Ureter (tissue), 1 donor: ENCODE measurements at regions not wholly inside any gene's neighbourhood (a gene's known extent, or its start where the extent isn't known, plus 50 kb on each side); places are given as distances from the start of the nearest gene placed in this dataset.

Experiments
- DNase-seq: peaks from one replicate; pipeline ENCODE4 v3.0.0-alpha.2; 2020; ENCODE audit warnings: low spot score
- donor health status: DM: yes; HTN: yes; CAD: no.

GRCh38 chr18:10279905-10280644, 174.4 kb upstream of the APCDD1 start:
- DNase-seq: no peak

- no peak for DNase-seq
Observed at GRCh38 chr18:10284540-10285282, 169.7 kb upstream of the APCDD1 start.

- DNase-seq: no peak
Observed at GRCh38 chr18:10285283-10285640, 169.2 kb upstream of the APCDD1 start.

GRCh38 chr18:10286580-10287150, 167.8 kb upstream of the APCDD1 start:
- DNase-seq: no peak

- no peak for DNase-seq
Observed at GRCh38 chr18:10289251-10289650, 165.2 kb upstream of the APCDD1 start.

- no peak for DNase-seq
Observed at GRCh38 chr18:10289951-10290637, 164.3 kb upstream of the APCDD1 start.

- no peak for DNase-seq
Observed at GRCh38 chr18:10290638-10291235, 163.7 kb upstream of the APCDD1 start.

- no peak for DNase-seq
Observed at GRCh38 chr18:10291568-10291981, 162.9 kb upstream of the APCDD1 start.

GRCh38 chr18:10293966-10294365, 160.5 kb upstream of the APCDD1 start:
- no peak for DNase-seq

- DNase-seq: no peak
Observed at GRCh38 chr18:10295751-10296150, 158.7 kb upstream of the APCDD1 start.

- no peak for DNase-seq
Observed at GRCh38 chr18:10296491-10296890, 157.9 kb upstream of the APCDD1 start.

GRCh38 chr18:10297086-10297485, 157.3 kb upstream of the APCDD1 start:
- no peak for DNase-seq

- no peak for DNase-seq
Observed at GRCh38 chr18:10298346-10298745, 156.1 kb upstream of the APCDD1 start.

- no peak for DNase-seq
Observed at GRCh38 chr18:10299643-10300042, 154.8 kb upstream of the APCDD1 start.

GRCh38 chr18:10300739-10301138, 153.7 kb upstream of the APCDD1 start:
- no peak for DNase-seq

- DNase-seq: no peak
Observed at GRCh38 chr18:10301831-10302483, 152.5 kb upstream of the APCDD1 start.

- no peak for DNase-seq
Observed at GRCh38 chr18:10303171-10303570, 151.3 kb upstream of the APCDD1 start.

- no peak for DNase-seq
Observed at GRCh38 chr18:10304853-10305252, 149.6 kb upstream of the APCDD1 start.

GRCh38 chr18:10306779-10307178, 147.7 kb upstream of the APCDD1 start:
- DNase-seq: no peak

GRCh38 chr18:10308154-10308553, 146.3 kb upstream of the APCDD1 start:
- DNase-seq: no peak

GRCh38 chr18:10310626-10311025, 143.8 kb upstream of the APCDD1 start:
- DNase-seq: no peak
